ENCODE measurements at regions not wholly inside any gene's neighbourhood (a gene's known extent, or its start where the extent isn't known, plus 50 kb on each side); places are given as distances from the start of the nearest gene placed in this dataset.

DNA sequence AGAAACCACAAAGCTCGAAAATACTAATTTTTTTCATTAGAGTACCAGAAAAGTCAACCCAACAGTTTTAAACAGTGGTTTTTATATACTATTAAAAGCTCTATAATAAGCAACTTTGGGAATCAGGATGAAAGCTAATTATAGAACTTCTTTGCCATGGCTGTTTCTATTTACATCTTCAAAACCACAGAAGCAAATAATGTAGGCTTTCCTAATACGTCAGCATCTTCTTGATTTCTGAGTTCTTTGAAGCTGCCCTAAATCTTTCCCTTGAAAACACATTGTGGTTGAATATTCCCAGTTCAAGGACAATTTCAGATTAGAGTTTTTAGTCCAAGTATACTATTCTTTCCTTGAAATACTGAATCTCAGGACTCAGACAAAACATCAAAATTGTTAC lies 460.2 kb upstream of the FAT1 start:
- TF ChIP-seq, protein P1, sequence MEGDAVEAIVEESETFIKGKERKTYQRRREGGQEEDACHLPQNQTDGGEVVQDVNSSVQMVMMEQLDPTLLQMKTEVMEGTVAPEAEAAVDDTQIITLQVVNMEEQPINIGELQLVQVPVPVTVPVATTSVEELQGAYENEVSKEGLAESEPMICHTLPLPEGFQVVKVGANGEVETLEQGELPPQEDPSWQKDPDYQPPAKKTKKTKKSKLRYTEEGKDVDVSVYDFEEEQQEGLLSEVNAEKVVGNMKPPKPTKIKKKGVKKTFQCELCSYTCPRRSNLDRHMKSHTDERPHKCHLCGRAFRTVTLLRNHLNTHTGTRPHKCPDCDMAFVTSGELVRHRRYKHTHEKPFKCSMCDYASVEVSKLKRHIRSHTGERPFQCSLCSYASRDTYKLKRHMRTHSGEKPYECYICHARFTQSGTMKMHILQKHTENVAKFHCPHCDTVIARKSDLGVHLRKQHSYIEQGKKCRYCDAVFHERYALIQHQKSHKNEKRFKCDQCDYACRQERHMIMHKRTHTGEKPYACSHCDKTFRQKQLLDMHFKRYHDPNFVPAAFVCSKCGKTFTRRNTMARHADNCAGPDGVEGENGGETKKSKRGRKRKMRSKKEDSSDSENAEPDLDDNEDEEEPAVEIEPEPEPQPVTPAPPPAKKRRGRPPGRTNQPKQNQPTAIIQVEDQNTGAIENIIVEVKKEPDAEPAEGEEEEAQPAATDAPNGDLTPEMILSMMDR (conservative IDR thresholded peaks at IDR 0.05; ENCODE audit: low read depth, low read length) = no peak
- TF ChIP-seq EZH2 (IDR thresholded peaks at IDR 0.05; ENCODE audit: borderline replicate concordance, low read depth, low read length, poor library complexity, severe bottlenecking) = no peak

All from A673 (cell line).